Suppressor macrophage (primary cell): ENCODE measurements at regions not wholly inside any gene's neighbourhood (a gene's known extent, or its start where the extent isn't known, plus 50 kb on each side); places are given as distances from the start of the nearest gene placed in this dataset.
"Not testable (repeated sequence)": the region's sequence is repeated elsewhere in the genome, so short reads cannot be mapped to it uniquely, and the experiment has no call there.

Experiments
- DNase-seq, 4 experiments: peaks; one replicate each; pipeline ENCODE4 v3.0.0-alpha.2; 2020 to 2022

- DNase-seq: no peak
Measured at GRCh38 chr17:59494757-59495368, 70.5 kb upstream of the DHX40 start.

- DNase-seq: no peak
Measured at GRCh38 chr17:59496178-59496577, 69.2 kb upstream of the DHX40 start.

GRCh38 chr17:59498530-59499307 lies 66.7 kb upstream of the DHX40 start:
- DNase-seq: no peak

- DNase-seq: not testable (repeated sequence)
Measured at GRCh38 chr17:59500086-59500655, 65.2 kb upstream of the DHX40 start.

- DNase-seq: no peak
Measured at GRCh38 chr17:59501690-59502089, 63.7 kb upstream of the DHX40 start.

- no peak for DNase-seq
Measured at GRCh38 chr17:59502800-59503199, 62.6 kb upstream of the DHX40 start.

- DNase-seq: no peak
Measured at GRCh38 chr17:59503500-59503899, 61.9 kb upstream of the DHX40 start.

- no peak for DNase-seq
Measured at GRCh38 chr17:59504821-59505220, 60.6 kb upstream of the DHX40 start.

GRCh38 chr17:59505610-59506276 lies 59.7 kb upstream of the DHX40 start:
- DNase-seq: no peak

- peak; percentile 39 to 70 (median 60) for DNase-seq
Measured at GRCh38 chr17:59506894-59507726, 58.3 kb upstream of the DHX40 start.

- no peak for DNase-seq
Measured at GRCh38 chr17:59508999-59509625, 56.3 kb upstream of the DHX40 start.

GRCh38 chr17:59510611-59511010 lies 54.8 kb upstream of the DHX40 start:
- no peak for DNase-seq

- no peak for DNase-seq
Measured at GRCh38 chr17:59511726-59512125, 53.7 kb upstream of the DHX40 start.

GRCh38 chr17:59512844-59513385 lies 52.5 kb upstream of the DHX40 start:
- peak in 3 of 4 experiments; percentile 19 to 56 (median 34) for DNase-seq

- peak; percentile 96 to 98 (median 97) for DNase-seq
Measured at GRCh38 chr17:59513934-59514841, 51.2 kb upstream of the DHX40 start.
